ENCODE measurements at regions not wholly inside any gene's neighbourhood (a gene's known extent, or its start where the extent isn't known, plus 50 kb on each side); places are given as distances from the start of the nearest gene placed in this dataset.

- TF ChIP-seq, protein P1, sequence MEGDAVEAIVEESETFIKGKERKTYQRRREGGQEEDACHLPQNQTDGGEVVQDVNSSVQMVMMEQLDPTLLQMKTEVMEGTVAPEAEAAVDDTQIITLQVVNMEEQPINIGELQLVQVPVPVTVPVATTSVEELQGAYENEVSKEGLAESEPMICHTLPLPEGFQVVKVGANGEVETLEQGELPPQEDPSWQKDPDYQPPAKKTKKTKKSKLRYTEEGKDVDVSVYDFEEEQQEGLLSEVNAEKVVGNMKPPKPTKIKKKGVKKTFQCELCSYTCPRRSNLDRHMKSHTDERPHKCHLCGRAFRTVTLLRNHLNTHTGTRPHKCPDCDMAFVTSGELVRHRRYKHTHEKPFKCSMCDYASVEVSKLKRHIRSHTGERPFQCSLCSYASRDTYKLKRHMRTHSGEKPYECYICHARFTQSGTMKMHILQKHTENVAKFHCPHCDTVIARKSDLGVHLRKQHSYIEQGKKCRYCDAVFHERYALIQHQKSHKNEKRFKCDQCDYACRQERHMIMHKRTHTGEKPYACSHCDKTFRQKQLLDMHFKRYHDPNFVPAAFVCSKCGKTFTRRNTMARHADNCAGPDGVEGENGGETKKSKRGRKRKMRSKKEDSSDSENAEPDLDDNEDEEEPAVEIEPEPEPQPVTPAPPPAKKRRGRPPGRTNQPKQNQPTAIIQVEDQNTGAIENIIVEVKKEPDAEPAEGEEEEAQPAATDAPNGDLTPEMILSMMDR (IDR thresholded peaks at IDR 0.05) = no peak
- TF ChIP-seq POLR2A (IDR thresholded peaks at IDR 0.05) = no peak
These were observed 420.6 kb downstream of the MED10 start for GRCh38 chr5:5957737-5958136.

Data from transverse colon (tissue), 3 donors.